ENCODE measurements at regions not wholly inside any gene's neighbourhood (a gene's known extent, or its start where the extent isn't known, plus 50 kb on each side); places are given as distances from the start of the nearest gene placed in this dataset.

DNA sequence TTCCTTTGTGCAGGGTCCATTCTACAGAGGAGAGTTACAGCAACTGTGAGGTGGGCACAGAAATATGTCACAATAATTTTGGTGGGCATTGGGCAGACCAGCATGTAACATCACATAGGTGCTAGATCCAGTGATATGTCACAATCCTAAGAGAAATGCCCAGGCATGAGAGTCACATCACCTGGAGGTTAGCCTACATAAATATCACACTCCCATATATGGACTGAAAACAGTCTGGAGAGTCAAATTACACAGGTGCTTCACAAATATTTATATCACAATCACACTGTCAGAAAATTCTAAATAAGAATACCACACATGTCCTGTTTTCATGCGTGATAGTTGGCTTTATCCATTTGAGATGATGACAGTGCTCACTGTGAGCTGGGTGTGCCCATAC is 903.7 kb upstream of the AMELY start:
- H3K4me3 ChIP-seq: no peak overlapping the region
- H3K27me3 ChIP-seq: no peaks in the 10 kb centered on the region
- no peaks in the 10 kb centered on the region for H3K36me3 ChIP-seq
- H3K9me3 ChIP-seq (ENCODE audit: low read depth): no peaks in the 10 kb centered on the region
- DNase-seq (ENCODE audit: low read depth in 1 of 2, low spot score in 1 of 2): no peak
- no peaks in the 10 kb centered on the region for H3K4me1 ChIP-seq (ENCODE audit: low read depth)
- no peak overlapping the region for H3K27ac ChIP-seq
- TF ChIP-seq CTCF (IDR thresholded peaks at IDR 0.05; ENCODE audit: low read depth, low read length): no peak

DNA sequence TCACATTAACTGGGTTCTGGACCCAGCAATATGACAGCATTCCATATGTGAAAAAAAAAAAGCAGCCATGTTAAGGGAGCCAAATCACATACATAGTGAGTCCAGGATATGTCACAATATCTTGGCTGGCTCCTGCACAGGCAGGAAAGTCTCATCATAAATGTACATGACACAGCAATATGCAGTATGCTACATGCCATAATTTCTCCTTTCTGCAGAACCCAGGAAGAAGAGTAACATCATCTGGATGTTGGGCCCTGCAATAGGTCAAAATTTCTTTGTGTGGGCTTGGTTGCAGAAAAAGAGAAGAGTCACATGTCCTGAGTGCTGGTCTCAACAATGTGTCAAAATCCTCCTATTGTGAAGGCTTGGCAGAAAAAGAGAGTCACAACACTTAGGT is 902.8 kb upstream of the AMELY start:
- Histone ChIP-seq H3K27me3 (no peaks in the 10 kb centered on the region), H3K36me3 (no peaks in the 10 kb centered on the region), H3K9me3 (ENCODE audit: low read depth) (no peaks in the 10 kb centered on the region), H3K27ac (no peak overlapping the region), H3K4me1 (ENCODE audit: low read depth) (no peaks in the 10 kb centered on the region), H3K4me3 (no peak overlapping the region)
- peak in 1 of 2 donors; percentile 38 for DNase-seq (ENCODE audit: low read depth in 1 of 2, low spot score in 1 of 2)
- no peak for TF ChIP-seq CTCF (IDR thresholded peaks at IDR 0.05; ENCODE audit: low read depth, low read length)

DNA sequence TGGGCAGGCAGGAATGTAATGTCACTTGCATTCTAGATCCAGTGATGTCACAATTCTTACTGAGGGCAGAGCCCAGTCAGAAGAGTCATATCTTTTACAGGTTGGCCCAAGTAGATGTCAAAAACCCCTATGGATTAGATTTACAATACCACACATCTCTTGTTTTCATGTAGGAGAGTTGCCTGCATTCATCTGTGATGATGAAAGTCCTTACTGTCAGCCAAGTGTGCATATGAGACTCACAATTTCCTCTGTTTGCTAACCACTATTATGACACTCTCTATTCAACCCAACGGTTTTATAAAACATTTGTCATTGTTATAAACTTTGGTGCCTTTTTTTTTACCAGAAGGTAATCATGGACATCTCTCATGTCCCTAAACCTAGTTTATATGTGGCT is 898.8 kb upstream of the AMELY start:
- Histone ChIP-seq H3K4me1 (ENCODE audit: low read depth) (no peaks in the 10 kb centered on the region), H3K27me3 (no peaks in the 10 kb centered on the region), H3K36me3 (no peaks in the 10 kb centered on the region), H3K9me3 (ENCODE audit: low read depth) (no peaks in the 10 kb centered on the region), H3K27ac (no peak overlapping the region), H3K4me3 (no peak overlapping the region)
- DNase-seq (ENCODE audit: low read depth in 1 of 2, low spot score in 1 of 2): peak in 1 of 2 donors; percentile 50
- no peak for TF ChIP-seq CTCF (IDR thresholded peaks at IDR 0.05; ENCODE audit: low read depth, low read length)

DNA sequence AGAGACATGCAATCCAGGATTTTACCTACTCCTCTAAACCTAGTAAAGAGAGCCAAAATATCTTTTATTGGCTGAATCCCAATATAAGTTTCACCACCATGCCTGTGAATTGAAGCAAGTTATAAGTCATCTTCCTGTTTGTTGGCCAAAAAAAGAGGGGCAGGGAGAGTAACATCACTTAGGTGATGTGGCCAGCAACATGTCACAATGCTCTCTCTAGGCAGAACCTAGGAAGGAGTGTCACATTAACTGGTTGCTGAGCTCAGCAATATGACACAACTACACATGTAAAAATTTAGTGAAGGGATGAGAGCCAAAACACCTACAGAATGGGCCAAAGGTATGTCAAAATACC is 895.9 kb upstream of the AMELY start:
- Histone ChIP-seq H3K36me3 (no peaks in the 10 kb centered on the region), H3K27me3 (no peaks in the 10 kb centered on the region), H3K27ac (no peak overlapping the region), H3K4me3 (no peak overlapping the region), H3K4me1 (ENCODE audit: low read depth) (no peaks in the 10 kb centered on the region), H3K9me3 (ENCODE audit: low read depth) (no peaks in the 10 kb centered on the region)
- TF ChIP-seq CTCF (IDR thresholded peaks at IDR 0.05; ENCODE audit: low read depth, low read length): no peak
- DNase-seq (ENCODE audit: low read depth in 1 of 2, low spot score in 1 of 2): no peak

DNA sequence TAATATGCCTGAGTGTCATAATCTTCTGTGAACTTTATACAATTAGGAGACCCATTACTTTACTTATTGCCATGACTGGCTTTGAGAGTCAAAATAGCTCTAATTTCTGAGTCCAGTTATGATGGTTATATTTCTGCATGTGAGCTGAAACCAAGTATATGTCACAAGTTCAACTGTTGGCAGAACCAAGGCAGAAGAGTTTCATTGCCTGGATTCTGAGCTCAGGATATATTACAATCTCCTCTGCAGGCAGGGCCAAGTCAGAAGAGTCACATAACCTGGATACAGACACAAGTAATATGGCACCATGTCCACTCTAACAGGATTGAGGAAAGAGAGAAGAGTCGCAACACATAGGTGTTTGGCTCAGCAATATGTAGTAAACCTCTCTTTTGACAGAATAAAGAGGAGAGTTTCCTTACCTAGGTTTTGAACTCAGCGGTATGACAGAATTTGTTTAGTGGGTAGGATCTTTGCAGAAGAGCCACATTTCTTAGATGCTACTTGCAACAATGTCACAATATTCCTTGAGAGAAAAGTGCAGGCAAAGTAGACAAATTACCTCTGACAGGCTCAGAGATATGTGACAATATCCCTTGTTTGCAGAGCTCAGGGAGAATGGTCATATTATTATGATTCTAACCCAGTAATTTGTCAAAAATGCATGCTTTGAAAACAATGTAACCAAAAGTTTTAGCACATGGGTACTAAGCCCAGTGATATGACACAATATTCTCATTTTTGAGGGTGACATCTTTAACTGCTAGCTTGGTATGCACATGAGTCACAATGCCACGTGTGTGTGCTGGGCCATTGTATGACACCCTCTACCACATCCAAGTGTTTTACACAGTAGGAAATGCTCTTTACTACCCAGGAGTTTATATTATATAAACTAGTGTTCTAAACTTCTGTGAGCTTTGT is 895.3 kb upstream of the AMELY start:
- Histone ChIP-seq H3K4me3 (no peak overlapping the region), H3K27ac (no peak overlapping the region), H3K9me3 (ENCODE audit: low read depth) (no peaks in the 10 kb centered on the region), H3K4me1 (ENCODE audit: low read depth) (no peaks in the 10 kb centered on the region), H3K36me3 (no peaks in the 10 kb centered on the region), H3K27me3 (no peaks in the 10 kb centered on the region)
- DNase-seq (ENCODE audit: low read depth in 1 of 2, low spot score in 1 of 2): peak in 1 of 2 donors; percentile 47
- no peak for TF ChIP-seq CTCF (IDR thresholded peaks at IDR 0.05; ENCODE audit: low read depth, low read length)

Measured in cardiac muscle cell (in vitro differentiated cells and primary cell).